ENCODE measurements at regions not wholly inside any gene's neighbourhood (a gene's known extent, or its start where the extent isn't known, plus 50 kb on each side); places are given as distances from the start of the nearest gene placed in this dataset.

- Histone ChIP-seq H3K4me1 (ENCODE audit: insufficient read depth, low read length, severe bottlenecking) (no peaks in the 10 kb centered on the region), H3K79me2 (ENCODE audit: insufficient read depth, low read length) (no peaks in the 10 kb centered on the region), H3K9me2 (ENCODE audit: low read depth, low read length) (no peaks in the 10 kb centered on the region), H2AFZ (ENCODE audit: low read length) (no peak overlapping the region), H3K4me2 (ENCODE audit: low read length) (no peak overlapping the region), H3K36me3 (ENCODE audit: insufficient read depth, low read length) (no peaks in the 10 kb centered on the region), H4K20me1 (ENCODE audit: insufficient read depth, low read length) (no peaks in the 10 kb centered on the region), H3F3A (ENCODE audit: insufficient read depth, low read length) (no peaks in the 10 kb centered on the region), H3K9me3 (ENCODE audit: low read length) (no peaks in the 10 kb centered on the region), H3K27ac (ENCODE audit: low read depth, low read length, poor library complexity, severe bottlenecking) (no peak overlapping the region), H3K9ac (ENCODE audit: low read length) (no peak overlapping the region), H3K4me3 (ENCODE audit: low read depth, low read length, poor library complexity, severe bottlenecking) (no peak overlapping the region), H3K27me3 (ENCODE audit: insufficient read depth, low read length) (no peaks in the 10 kb centered on the region)
- no peak for TF ChIP-seq EZH2 (IDR thresholded peaks at IDR 0.05; ENCODE audit: borderline replicate concordance, low read length)
- no peak for TF ChIP-seq CTCF (IDR thresholded peaks at IDR 0.05; ENCODE audit: low read length)
These were observed 199.9 kb downstream of the SLC6A15 start for GRCh38 chr12:84712747-84713146.

GRCh38 chr12:84706374-84706773 lies 206.2 kb downstream of the SLC6A15 start:
- Histone ChIP-seq H3K36me3 (ENCODE audit: insufficient read depth, low read length) (no peaks in the 10 kb centered on the region), H3K9ac (ENCODE audit: low read length) (no peak overlapping the region), H3K4me3 (ENCODE audit: low read depth, low read length, poor library complexity, severe bottlenecking) (no peak overlapping the region), H4K20me1 (ENCODE audit: insufficient read depth, low read length) (no peaks in the 10 kb centered on the region), H3K79me2 (ENCODE audit: insufficient read depth, low read length) (no peaks in the 10 kb centered on the region), H3K9me3 (ENCODE audit: low read length) (no peaks in the 10 kb centered on the region), H2AFZ (ENCODE audit: low read length) (no peak overlapping the region), H3K27me3 (ENCODE audit: insufficient read depth, low read length) (no peaks in the 10 kb centered on the region), H3K9me2 (ENCODE audit: low read depth, low read length) (no peaks in the 10 kb centered on the region), H3K4me2 (ENCODE audit: low read length) (no peak overlapping the region), H3K4me1 (ENCODE audit: insufficient read depth, low read length, severe bottlenecking) (no peaks in the 10 kb centered on the region), H3F3A (ENCODE audit: insufficient read depth, low read length) (no peaks in the 10 kb centered on the region), H3K27ac (ENCODE audit: low read depth, low read length, poor library complexity, severe bottlenecking) (no peak overlapping the region)
- TF ChIP-seq CTCF (IDR thresholded peaks at IDR 0.05; ENCODE audit: low read length) = no peak
- TF ChIP-seq EZH2 (IDR thresholded peaks at IDR 0.05; ENCODE audit: borderline replicate concordance, low read length) = no peak

GRCh38 chr12:84704856-84705255 lies 207.7 kb downstream of the SLC6A15 start:
- no peak for TF ChIP-seq CTCF (IDR thresholded peaks at IDR 0.05; ENCODE audit: low read length)
- no peak for TF ChIP-seq EZH2 (IDR thresholded peaks at IDR 0.05; ENCODE audit: borderline replicate concordance, low read length)
- H3K4me1 ChIP-seq (ENCODE audit: insufficient read depth, low read length, severe bottlenecking) = no peaks in the 10 kb centered on the region
- H3K9me2 ChIP-seq (ENCODE audit: low read depth, low read length) = no peaks in the 10 kb centered on the region
- no peak overlapping the region for H3K4me3 ChIP-seq (ENCODE audit: low read depth, low read length, poor library complexity, severe bottlenecking)
- H4K20me1 ChIP-seq (ENCODE audit: insufficient read depth, low read length) = no peaks in the 10 kb centered on the region
- no peak overlapping the region for H3K27ac ChIP-seq (ENCODE audit: low read depth, low read length, poor library complexity, severe bottlenecking)
- H3K9me3 ChIP-seq (ENCODE audit: low read length) = no peaks in the 10 kb centered on the region
- H2AFZ ChIP-seq (ENCODE audit: low read length) = no peak overlapping the region
- H3K9ac ChIP-seq (ENCODE audit: low read length) = no peak overlapping the region
- no peaks in the 10 kb centered on the region for H3K79me2 ChIP-seq (ENCODE audit: insufficient read depth, low read length)
- no peak overlapping the region for H3K4me2 ChIP-seq (ENCODE audit: low read length)
- H3K36me3 ChIP-seq (ENCODE audit: insufficient read depth, low read length) = no peaks in the 10 kb centered on the region
- H3K27me3 ChIP-seq (ENCODE audit: insufficient read depth, low read length) = no peaks in the 10 kb centered on the region
- H3F3A ChIP-seq (ENCODE audit: insufficient read depth, low read length) = no peaks in the 10 kb centered on the region
